HuH-7 (cell line): ENCODE measurements at regions not wholly inside any gene's neighbourhood (a gene's known extent, or its start where the extent isn't known, plus 50 kb on each side); places are given as distances from the start of the nearest gene placed in this dataset.

Experiments
- DNase-seq: peaks from one replicate; pipeline ENCODE4 v3.0.0; 2011; ENCODE audit warnings: low spot score

DNA sequence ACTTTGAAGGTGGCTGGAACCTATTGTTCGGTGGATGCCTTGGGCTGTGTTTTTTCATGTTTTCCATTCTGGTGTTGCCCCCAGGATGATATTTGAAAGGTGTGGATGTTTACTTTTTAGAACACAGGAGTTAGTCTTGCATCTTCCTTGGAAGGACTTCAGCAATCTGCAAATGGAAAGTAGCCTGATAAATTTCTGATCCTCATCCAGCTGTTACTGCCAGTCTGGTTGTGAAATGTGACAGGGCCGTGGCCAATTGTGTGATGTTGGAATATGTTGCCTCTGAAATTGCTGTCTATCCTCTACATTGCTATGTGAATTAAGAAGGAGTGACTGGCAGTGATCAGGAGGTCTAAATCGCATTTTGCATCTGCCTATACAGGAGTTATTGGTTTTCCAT lies 382.5 kb upstream of the C2CD4B start:
- no peak for DNase-seq

DNA sequence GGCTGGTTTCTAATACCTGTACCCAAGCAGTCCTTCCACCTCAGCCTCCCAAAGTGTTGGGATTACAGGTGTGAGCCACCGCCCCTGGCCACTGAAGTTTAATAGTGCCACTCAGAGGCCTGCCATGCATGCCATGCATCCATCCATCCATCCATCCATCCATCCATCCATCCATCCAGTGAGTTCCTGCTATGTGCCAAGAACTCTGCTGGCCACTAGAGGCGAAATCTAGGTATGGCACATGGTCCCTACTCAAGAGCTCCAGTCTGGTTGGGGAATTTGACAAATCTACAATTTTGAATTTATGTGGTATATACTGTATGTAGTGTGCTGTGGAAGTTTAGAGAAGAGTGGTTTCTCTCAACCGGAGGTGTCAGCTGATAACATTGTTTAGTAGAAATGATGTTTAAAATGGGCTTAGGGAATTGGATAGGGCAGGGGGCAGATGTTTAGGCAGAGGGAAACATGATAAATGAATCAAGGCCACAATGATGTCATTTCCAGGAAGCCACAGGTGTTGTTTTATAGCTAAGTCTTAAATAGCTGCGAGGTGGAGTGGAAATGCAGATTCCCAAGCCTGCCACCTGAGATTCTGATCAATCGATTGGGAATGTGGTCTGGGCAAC lies 384.4 kb upstream of the C2CD4B start:
- DNase-seq = peak; percentile 28

- no peak for DNase-seq
These were observed 385.0 kb upstream of the C2CD4B start for GRCh38 chr15:62550106-62550505.

- no peak for DNase-seq
These were observed 387.4 kb upstream of the C2CD4B start for GRCh38 chr15:62552444-62552843.

GRCh38 chr15:62553911-62554563 lies 389.0 kb upstream of the C2CD4B start:
- DNase-seq = no peak

GRCh38 chr15:62558640-62559380 lies 393.7 kb upstream of the C2CD4B start:
- DNase-seq = no peak

- DNase-seq = no peak
These were observed 394.3 kb upstream of the C2CD4B start for GRCh38 chr15:62559381-62559733.

- DNase-seq = no peak
These were observed 396.0 kb upstream of the C2CD4B start for GRCh38 chr15:62561059-62561519.

GRCh38 chr15:62561571-62561970 lies 396.5 kb upstream of the C2CD4B start:
- DNase-seq = no peak

DNA sequence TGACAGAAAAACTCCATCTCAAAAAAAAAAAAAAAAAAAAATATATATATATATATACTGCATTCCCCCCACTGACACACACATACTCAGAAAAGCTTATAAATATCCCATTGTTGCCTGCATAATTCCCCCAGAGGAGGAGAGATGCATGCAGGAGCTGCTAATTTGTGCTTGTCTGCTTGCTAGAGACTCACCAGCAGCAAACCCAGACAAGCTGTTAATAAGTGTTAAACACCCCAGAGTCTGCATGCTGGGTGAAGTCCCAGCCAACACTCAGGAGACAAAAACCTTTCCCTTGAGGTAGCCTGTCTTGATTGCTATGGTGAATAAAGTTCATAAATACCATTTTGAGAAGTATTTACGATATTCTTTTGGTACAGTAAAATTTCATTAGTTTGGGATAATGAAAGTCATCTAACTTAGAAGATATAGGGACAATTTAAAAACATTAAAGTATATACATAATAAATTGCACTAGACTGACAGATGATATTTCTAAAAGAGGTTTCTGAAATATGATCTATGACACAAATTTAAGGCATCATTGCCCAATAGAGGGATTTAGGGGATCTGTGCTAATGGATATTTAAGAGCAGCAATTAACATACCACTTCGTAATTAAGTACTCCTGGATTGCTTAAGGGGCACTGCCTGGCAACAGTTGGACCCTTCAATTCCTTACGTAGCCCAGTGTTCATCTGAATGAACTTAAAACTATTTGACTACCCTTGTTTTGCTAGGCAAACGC lies 400.0 kb upstream of the C2CD4B start:
- DNase-seq = no peak

- no peak for DNase-seq
These were observed 400.5 kb upstream of the C2CD4B start for GRCh38 chr15:62565634-62566026.

- DNase-seq = no peak
These were observed 401.2 kb upstream of the C2CD4B start for GRCh38 chr15:62566248-62566647.

GRCh38 chr15:62567501-62567900 lies 402.4 kb upstream of the C2CD4B start:
- no peak for DNase-seq

DNA sequence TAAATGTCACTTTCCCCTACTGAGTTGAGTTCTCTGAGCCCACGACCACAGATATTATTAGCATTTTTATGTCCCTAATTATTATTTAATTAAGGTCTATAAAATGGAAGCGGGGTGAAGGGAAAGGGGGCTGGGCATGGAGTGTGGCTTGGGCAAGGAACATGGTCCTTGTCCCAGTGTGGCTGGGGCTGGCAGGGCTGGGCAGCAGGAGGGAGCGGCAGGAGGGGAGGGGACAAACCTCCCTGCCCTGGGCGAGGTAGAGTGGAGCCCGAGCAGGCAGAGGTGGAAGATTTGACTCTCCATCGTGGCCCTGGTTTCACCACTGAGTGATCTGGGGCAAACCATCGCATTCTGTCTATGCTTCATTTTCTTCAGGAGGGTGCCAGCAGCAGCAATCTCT lies 402.9 kb upstream of the C2CD4B start:
- no peak for DNase-seq

GRCh38 chr15:62568702-62569101 lies 403.6 kb upstream of the C2CD4B start:
- DNase-seq = no peak

DNA sequence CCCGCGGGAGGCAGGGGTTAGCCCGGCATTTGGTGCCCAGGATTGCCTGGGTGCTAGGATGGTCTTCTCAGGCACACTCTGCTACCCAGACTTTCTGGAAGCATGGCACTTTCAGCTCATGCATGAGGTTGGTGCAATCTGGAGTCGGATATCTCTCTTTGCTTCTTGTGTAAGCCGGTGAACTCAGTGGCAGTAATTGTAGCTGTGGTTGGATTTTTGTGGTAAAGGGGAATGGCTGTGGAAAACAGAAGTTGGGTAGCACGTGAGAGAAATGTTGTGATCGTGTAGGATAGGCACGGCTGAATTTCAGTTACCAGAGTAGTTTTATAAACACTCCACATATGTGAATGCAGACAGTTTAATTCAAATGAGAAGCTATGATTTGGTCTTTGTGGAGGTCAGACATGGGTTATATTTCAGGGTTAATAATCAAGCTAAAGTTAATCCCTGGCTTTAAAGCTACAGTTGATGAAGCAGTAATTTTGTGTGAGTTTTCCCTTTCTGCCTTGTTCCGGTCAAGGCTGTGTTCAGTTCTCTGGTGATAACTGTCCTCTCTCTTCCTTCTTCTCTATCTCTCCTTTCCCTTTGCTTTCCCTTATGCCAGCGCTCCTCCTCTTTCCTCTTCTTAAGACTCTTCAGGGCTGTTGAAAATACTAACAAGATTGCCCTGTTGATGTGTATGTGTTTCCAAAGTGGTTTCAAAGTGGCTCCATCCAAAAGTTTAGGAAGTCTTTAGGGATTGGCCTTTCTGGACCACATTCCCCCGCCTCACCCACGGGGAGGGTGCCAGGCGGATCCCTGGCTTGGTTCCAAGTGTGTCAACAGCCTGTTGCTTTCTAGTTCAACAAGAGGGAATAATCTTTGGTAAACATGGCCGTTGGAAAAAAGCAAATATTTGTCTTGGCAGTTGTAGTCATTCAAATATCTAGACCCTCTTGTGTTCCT lies 404.6 kb upstream of the C2CD4B start:
- DNase-seq = peak; percentile 68

GRCh38 chr15:62570405-62570783 lies 405.3 kb upstream of the C2CD4B start:
- no peak for DNase-seq

- DNase-seq = no peak
These were observed 406.0 kb upstream of the C2CD4B start for GRCh38 chr15:62571072-62571471.

GRCh38 chr15:62572797-62573196 lies 407.7 kb upstream of the C2CD4B start:
- no peak for DNase-seq

GRCh38 chr15:62573876-62574275 lies 408.8 kb upstream of the C2CD4B start:
- no peak for DNase-seq

DNA sequence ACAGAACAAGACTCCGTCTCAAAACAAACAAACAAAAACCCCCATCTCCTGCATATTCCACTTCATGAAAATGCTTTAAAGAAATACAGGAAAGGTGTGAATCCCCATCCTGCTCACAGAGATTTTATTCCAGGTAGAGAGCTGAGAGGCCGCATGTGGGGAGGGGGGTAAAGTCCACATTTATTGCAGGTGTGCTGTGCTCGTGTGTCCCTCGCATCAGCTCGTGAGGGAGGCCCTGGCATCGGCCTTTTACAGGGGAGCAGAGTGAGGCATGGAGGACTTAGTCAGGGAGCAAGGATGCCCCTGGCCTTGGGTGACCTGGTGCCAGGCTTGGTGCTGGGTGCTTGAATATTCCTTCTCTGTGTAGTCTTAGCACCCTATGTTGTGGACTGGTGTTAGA lies 413.5 kb upstream of the C2CD4B start:
- no peak for DNase-seq

DNA sequence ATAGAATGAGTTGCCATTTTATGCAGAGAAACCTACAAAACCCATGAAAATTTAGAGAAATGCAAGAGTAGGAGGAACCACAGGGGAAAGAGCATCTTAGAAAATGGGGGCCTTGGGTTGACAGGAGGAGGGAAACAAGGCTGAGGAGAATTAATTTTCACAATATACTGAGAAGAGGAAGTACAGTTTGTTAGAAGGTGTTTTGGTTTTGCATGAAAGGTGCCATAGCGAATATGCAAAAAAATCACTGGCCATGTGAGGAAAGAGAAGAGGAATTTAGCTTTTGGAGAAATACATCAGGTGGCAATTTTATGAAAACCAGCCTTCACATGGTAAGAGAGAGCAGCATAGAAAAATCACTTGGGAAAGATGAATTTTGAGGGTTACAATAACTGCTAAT lies 413.9 kb upstream of the C2CD4B start:
- no peak for DNase-seq
